Epithelial cell of proximal tubule (primary cell): ENCODE measurements at regions not wholly inside any gene's neighbourhood (a gene's known extent, or its start where the extent isn't known, plus 50 kb on each side); places are given as distances from the start of the nearest gene placed in this dataset.

Experiments used
- DNase-seq: peaks from one replicate; pipeline ENCODE4 v3.0.0-alpha.2; 2011; ENCODE audit warnings: low read depth
- H3K4me3 ChIP-seq: 2 replicates; pipeline ENCODE4 v1.5.1; 2011; ENCODE audit warnings: low read depth, mild to moderate bottlenecking, low read length
- TF ChIP-seq, protein P1 (sequence below): conservative IDR thresholded peaks from 2 replicates; pipeline ENCODE4 v1.5.1; 2012; ENCODE audit warnings: low read depth, mild to moderate bottlenecking, low read length

DNA sequence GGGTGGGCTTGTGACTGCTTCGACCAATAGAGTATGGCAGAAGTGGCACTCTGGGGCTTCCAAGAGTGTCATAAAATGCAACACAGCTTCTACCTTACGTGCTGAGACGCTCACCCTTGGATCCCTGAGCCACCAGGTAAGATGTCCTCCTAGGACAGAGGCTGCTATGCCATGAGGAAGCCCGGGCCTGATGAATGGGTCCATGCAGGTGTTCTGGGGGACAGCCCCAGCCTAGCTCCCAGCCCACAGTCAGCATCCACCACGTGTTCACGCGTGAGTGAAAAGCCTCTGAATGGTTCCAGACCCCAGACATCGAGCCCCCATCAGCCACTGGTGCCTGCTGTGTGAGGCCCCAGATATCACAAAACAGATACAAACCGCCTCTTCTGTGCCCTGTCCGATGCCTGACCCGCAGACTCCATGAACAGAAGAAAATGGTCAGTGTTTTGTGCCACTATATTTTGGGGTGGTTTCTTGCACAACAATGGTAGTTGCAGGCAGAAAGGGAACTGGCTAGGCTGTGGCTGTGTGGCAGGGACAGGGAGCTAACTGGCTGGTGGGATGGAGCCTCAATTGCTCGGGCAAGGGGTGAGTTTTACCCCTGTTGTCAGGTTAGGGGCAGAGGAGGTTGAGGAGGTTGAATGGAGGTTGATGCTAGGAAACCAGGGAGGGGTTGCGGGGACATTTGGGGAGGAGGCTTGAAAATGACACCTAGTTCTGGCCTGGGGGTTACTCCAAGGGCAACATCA lies 92.2 kb downstream of the LINGO1 start:
- TF ChIP-seq, protein P1, sequence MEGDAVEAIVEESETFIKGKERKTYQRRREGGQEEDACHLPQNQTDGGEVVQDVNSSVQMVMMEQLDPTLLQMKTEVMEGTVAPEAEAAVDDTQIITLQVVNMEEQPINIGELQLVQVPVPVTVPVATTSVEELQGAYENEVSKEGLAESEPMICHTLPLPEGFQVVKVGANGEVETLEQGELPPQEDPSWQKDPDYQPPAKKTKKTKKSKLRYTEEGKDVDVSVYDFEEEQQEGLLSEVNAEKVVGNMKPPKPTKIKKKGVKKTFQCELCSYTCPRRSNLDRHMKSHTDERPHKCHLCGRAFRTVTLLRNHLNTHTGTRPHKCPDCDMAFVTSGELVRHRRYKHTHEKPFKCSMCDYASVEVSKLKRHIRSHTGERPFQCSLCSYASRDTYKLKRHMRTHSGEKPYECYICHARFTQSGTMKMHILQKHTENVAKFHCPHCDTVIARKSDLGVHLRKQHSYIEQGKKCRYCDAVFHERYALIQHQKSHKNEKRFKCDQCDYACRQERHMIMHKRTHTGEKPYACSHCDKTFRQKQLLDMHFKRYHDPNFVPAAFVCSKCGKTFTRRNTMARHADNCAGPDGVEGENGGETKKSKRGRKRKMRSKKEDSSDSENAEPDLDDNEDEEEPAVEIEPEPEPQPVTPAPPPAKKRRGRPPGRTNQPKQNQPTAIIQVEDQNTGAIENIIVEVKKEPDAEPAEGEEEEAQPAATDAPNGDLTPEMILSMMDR = no peak

DNA sequence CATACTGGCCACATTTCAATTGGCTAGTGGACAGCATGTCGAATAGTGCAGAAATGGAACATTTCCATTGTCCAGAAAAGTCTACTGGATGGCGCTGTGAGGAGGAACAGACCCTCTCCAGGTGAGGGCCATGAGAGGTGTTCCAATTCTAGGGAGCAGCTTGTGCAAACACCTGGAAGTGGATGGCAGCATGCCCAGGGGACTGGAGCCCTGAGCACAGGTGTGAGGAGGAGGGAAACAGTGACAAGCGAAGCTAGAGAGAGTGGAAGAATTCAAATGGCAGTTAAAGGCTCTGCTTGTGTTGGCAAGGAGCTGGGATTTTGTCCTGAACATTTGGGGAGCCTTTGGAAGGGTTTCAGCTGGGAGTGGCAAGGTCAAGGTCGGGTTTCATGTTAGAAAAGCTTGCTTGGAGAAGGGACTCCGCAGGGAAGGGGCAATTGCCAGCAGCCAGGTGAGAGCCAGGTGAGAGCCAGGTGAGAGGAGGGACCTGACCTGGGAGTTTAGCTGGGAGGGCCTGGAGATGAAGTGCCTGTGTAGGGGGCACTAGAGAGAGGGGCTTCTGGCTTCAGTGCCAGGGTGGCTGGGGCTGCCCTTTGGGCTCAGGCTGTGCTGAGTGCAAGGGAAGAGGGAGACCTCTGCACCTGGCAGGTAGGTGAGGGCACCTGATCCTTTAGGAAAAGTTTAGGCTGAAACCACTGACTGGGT lies 93.8 kb downstream of the LINGO1 start:
- no peak for DNase-seq
- TF ChIP-seq, protein P1 = no peak
- H3K4me3 ChIP-seq = no peak overlapping the region

More for the DNA sequence above, 92.2 kb downstream of the LINGO1 start:
- no peak overlapping the region for H3K4me3 ChIP-seq
- DNase-seq = no peak

DNA sequence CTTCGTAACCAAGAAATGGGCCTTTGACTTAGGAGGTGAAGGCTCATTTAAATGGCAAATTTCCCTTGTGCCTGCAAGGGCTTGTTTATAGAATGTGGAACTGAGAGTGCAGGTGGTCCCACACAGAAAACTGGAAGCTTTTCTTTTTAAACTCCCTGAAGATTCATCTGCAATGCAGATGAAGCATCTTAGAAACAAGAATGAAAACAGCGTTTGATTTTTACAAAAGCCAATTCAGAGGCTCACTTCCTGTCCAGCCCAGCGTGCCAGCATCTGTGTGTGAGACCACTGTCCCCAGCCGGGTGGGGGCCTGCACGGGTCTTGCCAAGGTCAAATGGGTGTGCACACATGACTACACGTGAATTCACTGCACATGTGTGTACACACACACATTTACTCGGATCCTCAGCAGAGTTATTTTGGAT lies 94.7 kb downstream of the LINGO1 start:
- TF ChIP-seq, protein P1 = no peak
- H3K4me3 ChIP-seq = no peak overlapping the region
- no peak for DNase-seq

DNA sequence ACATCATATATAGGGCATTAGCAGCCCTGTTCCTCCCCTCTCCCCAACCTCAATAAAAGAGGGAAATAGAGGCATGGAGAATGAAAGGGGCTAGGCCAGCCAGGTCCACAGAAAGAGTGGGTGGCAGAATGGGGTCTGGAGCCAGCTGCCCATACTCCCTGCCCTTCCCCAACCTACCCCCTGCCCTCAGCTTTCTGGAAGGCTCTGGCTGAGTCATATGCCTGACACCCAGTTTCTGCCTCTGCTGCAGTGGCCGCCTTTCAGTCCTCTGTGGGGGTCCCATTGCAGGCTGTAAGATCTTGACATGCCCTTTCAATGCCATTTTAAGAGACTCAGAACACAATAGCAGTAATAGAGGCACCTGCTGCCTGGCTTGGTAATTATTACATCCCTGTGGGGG lies 95.7 kb downstream of the LINGO1 start:
- DNase-seq = no peak
- TF ChIP-seq, protein P1 = no peak

DNA sequence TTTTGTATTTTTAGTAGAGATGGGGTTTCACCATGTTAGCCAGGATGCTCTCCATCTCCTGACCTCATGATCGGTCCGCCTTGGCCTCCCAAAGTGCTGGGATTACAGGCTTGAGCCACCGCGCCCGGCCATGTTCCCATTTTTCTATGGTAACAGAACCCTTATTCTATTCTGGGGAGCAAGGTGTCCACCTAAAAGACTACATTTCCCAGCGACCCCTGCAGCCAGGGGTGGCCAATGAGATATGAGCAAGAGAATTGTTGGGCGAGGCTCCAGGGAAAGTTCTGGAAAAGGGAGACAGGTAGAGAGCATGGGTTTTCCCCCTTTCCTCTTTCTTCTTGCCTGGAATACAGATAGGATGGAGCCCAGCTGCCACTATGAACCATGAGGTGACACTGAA lies 96.9 kb downstream of the LINGO1 start:
- TF ChIP-seq, protein P1 = no peak
- no peak overlapping the region for H3K4me3 ChIP-seq

More for the DNA sequence above, 95.7 kb downstream of the LINGO1 start:
- H3K4me3 ChIP-seq = no peak overlapping the region

More for the DNA sequence above, 96.9 kb downstream of the LINGO1 start:
- DNase-seq = no peak
